ENCODE measurements at regions not wholly inside any gene's neighbourhood (a gene's known extent, or its start where the extent isn't known, plus 50 kb on each side); places are given as distances from the start of the nearest gene placed in this dataset.

GRCh38 chr4:27152703-27153102 lies 292.1 kb downstream of the STIM2 start:
- Histone ChIP-seq H3K9ac (ENCODE audit: insufficient read length) (no peak overlapping the region), H3K4me3 (no peak overlapping the region), H3K36me3 (ENCODE audit: insufficient read depth, low read length) (no peaks in the 10 kb centered on the region), H3K9me3 (ENCODE audit: low read depth, low read length) (no peaks in the 10 kb centered on the region), H3K27ac (no peak overlapping the region)
- no peak for DNase-seq (ENCODE audit: low read depth, low spot score)
- TF ChIP-seq FOXP2 (optimal IDR thresholded peaks at IDR 0.05; ENCODE audit: control extremely low read depth, extremely low read length, insufficient read depth) (no peak), EZH2 (IDR thresholded peaks at IDR 0.05) (no peak), POLR2AphosphoS5 (IDR thresholded peaks at IDR 0.05; ENCODE audit: borderline replicate concordance, low read depth, low read length) (no peak)

DNA sequence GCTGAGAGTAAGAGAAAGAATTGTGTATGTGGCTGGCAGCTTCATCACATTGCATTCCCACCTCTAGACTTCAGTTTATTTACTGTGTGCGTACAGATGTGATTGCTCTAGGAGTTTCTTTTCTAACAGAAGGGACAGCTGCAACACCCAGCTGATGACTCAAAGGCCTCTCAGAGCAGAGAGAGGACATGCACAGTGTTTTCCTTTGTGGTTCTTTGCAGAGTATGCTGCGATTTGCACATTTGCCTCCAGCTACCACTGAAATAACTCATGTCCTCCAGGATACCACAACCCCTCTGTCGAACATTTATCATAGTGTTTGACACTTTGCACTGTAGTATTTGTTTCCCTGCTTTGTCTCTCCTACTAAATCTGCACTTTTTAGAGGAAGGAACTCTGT lies 294.1 kb downstream of the STIM2 start:
- TF ChIP-seq POLR2AphosphoS5 (IDR thresholded peaks at IDR 0.05; ENCODE audit: borderline replicate concordance, low read depth, low read length) (no peak), EZH2 (IDR thresholded peaks at IDR 0.05) (no peak), FOXP2 (optimal IDR thresholded peaks at IDR 0.05; ENCODE audit: control extremely low read depth, extremely low read length, insufficient read depth) (no peak)
- no peak for DNase-seq (ENCODE audit: low read depth, low spot score)

DNA sequence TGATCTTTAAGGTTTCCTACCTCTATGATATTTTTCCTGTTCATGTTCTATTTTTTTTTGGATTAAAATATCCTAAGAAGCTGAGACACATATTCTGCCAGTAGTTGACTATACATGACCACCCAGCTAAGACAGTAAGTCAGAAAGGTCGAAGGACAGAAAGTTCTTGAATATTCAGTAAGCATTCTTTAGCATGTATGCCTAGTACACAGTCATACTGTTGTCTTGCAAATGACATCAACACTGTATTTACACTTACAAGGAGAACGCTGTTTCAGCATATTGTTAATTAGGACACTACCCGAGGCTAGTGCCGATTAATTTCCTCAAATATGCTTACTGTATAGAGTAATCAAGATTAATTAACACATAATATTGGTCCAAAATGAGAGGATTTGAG lies 300.6 kb downstream of the STIM2 start:
- no peak overlapping the region for H3K27ac ChIP-seq

More for the DNA sequence above, 294.1 kb downstream of the STIM2 start:
- no peak overlapping the region for H3K9ac ChIP-seq (ENCODE audit: insufficient read length)
- H3K36me3 ChIP-seq (ENCODE audit: insufficient read depth, low read length), result no peaks in the 10 kb centered on the region
- no peak overlapping the region for H3K4me3 ChIP-seq
- no peak overlapping the region for H3K27ac ChIP-seq
- no peaks in the 10 kb centered on the region for H3K9me3 ChIP-seq (ENCODE audit: low read depth, low read length)

GRCh38 chr4:27168783-27169182 lies 308.1 kb downstream of the STIM2 start:
- TF ChIP-seq POLR2AphosphoS5 (IDR thresholded peaks at IDR 0.05; ENCODE audit: borderline replicate concordance, low read depth, low read length), result no peak
- Histone ChIP-seq H3K36me3 (ENCODE audit: insufficient read depth, low read length) (no peaks in the 10 kb centered on the region), H3K4me3 (no peak overlapping the region), H3K9me3 (ENCODE audit: low read depth, low read length) (no peaks in the 10 kb centered on the region), H3K27ac (no peak overlapping the region), H3K9ac (ENCODE audit: insufficient read length) (no peak overlapping the region)
- DNase-seq (ENCODE audit: low read depth, low spot score), result no peak

More for the DNA sequence above, 300.6 kb downstream of the STIM2 start:
- TF ChIP-seq EZH2 (IDR thresholded peaks at IDR 0.05), result no peak
- Histone ChIP-seq H3K9ac (ENCODE audit: insufficient read length) (no peak overlapping the region), H3K4me3 (no peak overlapping the region), H3K9me3 (ENCODE audit: low read depth, low read length) (no peaks in the 10 kb centered on the region), H3K36me3 (ENCODE audit: insufficient read depth, low read length) (no peaks in the 10 kb centered on the region)
- DNase-seq (ENCODE audit: low read depth, low spot score), result no peak

- Histone ChIP-seq H3K36me3 (ENCODE audit: insufficient read depth, low read length) (no peaks in the 10 kb centered on the region), H3K27ac (no peak overlapping the region), H3K4me3 (no peak overlapping the region), H3K9me3 (ENCODE audit: low read depth, low read length) (no peaks in the 10 kb centered on the region), H3K9ac (ENCODE audit: insufficient read length) (no peak overlapping the region)
- TF ChIP-seq POLR2AphosphoS5 (IDR thresholded peaks at IDR 0.05; ENCODE audit: borderline replicate concordance, low read depth, low read length) (no peak), FOXP2 (optimal IDR thresholded peaks at IDR 0.05; ENCODE audit: control extremely low read depth, extremely low read length, insufficient read depth) (no peak), EZH2 (IDR thresholded peaks at IDR 0.05) (no peak)
- no peak for DNase-seq (ENCODE audit: low read depth, low spot score)
Observed at GRCh38 chr4:27173280-27173679, 312.6 kb downstream of the STIM2 start.

DNA sequence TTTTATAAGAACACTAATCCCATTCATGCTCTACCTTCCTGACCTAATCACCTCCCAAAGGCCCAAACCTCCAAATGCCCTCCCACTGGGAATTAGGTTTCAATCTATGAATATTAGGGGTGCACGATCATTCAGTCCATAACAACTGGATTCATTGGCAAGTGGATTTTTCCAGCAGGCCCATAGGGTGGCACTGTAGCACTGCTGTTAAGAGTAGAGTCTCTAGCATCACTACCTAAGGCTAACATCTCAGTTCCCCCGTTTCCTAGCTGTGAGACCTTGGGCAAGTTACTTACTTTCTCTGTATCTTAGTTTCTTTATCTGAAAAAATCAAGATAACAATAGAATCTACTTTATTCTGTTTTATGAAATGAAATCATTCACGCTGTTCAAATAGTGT lies 315.8 kb downstream of the STIM2 start:
- Histone ChIP-seq H3K27ac (no peak overlapping the region), H3K36me3 (ENCODE audit: insufficient read depth, low read length) (no peaks in the 10 kb centered on the region), H3K4me3 (no peak overlapping the region), H3K9me3 (ENCODE audit: low read depth, low read length) (no peaks in the 10 kb centered on the region), H3K9ac (ENCODE audit: insufficient read length) (no peak overlapping the region)
- TF ChIP-seq FOXP2 (optimal IDR thresholded peaks at IDR 0.05; ENCODE audit: control extremely low read depth, extremely low read length, insufficient read depth) (no peak), EZH2 (IDR thresholded peaks at IDR 0.05) (no peak), POLR2AphosphoS5 (IDR thresholded peaks at IDR 0.05; ENCODE audit: borderline replicate concordance, low read depth, low read length) (no peak)
- DNase-seq (ENCODE audit: low read depth, low spot score), result no peak

GRCh38 chr4:27176881-27177280 lies 316.2 kb downstream of the STIM2 start:
- no peak for DNase-seq (ENCODE audit: low read depth, low spot score)
- no peak overlapping the region for H3K4me3 ChIP-seq
- H3K9me3 ChIP-seq (ENCODE audit: low read depth, low read length), result no peaks in the 10 kb centered on the region
- H3K27ac ChIP-seq, result no peak overlapping the region
- H3K9ac ChIP-seq (ENCODE audit: insufficient read length), result no peak overlapping the region
- TF ChIP-seq FOXP2 (optimal IDR thresholded peaks at IDR 0.05; ENCODE audit: control extremely low read depth, extremely low read length, insufficient read depth) (no peak), POLR2AphosphoS5 (IDR thresholded peaks at IDR 0.05; ENCODE audit: borderline replicate concordance, low read depth, low read length) (no peak), EZH2 (IDR thresholded peaks at IDR 0.05) (no peak)
- no peaks in the 10 kb centered on the region for H3K36me3 ChIP-seq (ENCODE audit: insufficient read depth, low read length)

- H3K36me3 ChIP-seq (ENCODE audit: insufficient read depth, low read length), result no peaks in the 10 kb centered on the region
- TF ChIP-seq POLR2AphosphoS5 (IDR thresholded peaks at IDR 0.05; ENCODE audit: borderline replicate concordance, low read depth, low read length) (no peak), EZH2 (IDR thresholded peaks at IDR 0.05) (no peak), FOXP2 (optimal IDR thresholded peaks at IDR 0.05; ENCODE audit: control extremely low read depth, extremely low read length, insufficient read depth) (no peak)
- H3K27ac ChIP-seq, result no peak overlapping the region
- H3K4me3 ChIP-seq, result no peak overlapping the region
- H3K9me3 ChIP-seq (ENCODE audit: low read depth, low read length), result no peaks in the 10 kb centered on the region
- H3K9ac ChIP-seq (ENCODE audit: insufficient read length), result no peak overlapping the region
- no peak for DNase-seq (ENCODE audit: low read depth, low spot score)
Observed at GRCh38 chr4:27178061-27178460, 317.4 kb downstream of the STIM2 start.

DNA sequence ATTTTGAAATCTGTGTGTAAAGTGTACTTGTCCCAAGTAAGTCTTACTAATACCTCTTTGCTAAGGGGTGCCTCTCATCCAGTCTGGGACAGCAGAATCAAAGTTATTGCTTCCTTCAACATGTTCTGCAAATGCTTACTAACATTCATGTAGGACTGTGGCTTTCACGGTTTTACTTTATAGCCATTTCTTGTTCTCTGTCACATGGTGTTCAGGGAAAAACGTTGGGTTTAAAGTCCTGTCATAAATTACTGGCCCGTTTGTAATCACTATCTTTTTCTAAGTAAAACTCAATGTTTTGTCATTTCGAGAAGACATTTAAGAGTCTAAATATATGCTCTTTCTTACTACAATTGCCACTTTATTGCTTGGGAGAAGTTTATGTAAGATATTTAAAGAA lies 321.1 kb downstream of the STIM2 start:
- Histone ChIP-seq H3K27ac (peak overlapping the region; percentile 60), H3K4me3 (no peak overlapping the region), H3K36me3 (ENCODE audit: insufficient read depth, low read length) (no peaks in the 10 kb centered on the region), H3K9me3 (ENCODE audit: low read depth, low read length) (no peaks in the 10 kb centered on the region), H3K9ac (ENCODE audit: insufficient read length) (no peak overlapping the region)
- no peak for DNase-seq (ENCODE audit: low read depth, low spot score)
- no peak for TF ChIP-seq FOXP2 (optimal IDR thresholded peaks at IDR 0.05; ENCODE audit: control extremely low read depth, extremely low read length, insufficient read depth)
- TF ChIP-seq POLR2AphosphoS5 (IDR thresholded peaks at IDR 0.05; ENCODE audit: borderline replicate concordance, low read depth, low read length), result no peak
- TF ChIP-seq EZH2 (IDR thresholded peaks at IDR 0.05), result no peak
